WI38 (cell line): ENCODE measurements at regions not wholly inside any gene's neighbourhood (a gene's known extent, or its start where the extent isn't known, plus 50 kb on each side); places are given as distances from the start of the nearest gene placed in this dataset.
"Not testable (repeated sequence)": the region's sequence is repeated elsewhere in the genome, so short reads cannot be mapped to it uniquely, and the experiment has no call there.

Experiments used
- H3K4me3 ChIP-seq: 2 replicates; pipeline ENCODE4 v1.5.1; 2011; ENCODE audit warnings: low read depth, mild to moderate bottlenecking, control low read depth, low read length
- CTCF ChIP-seq: IDR thresholded peaks from 2 replicates; pipeline ENCODE4 v1.5.1; 2012; ENCODE audit warnings: low read depth, mild to moderate bottlenecking, control low read depth, low read length

- H3K4me3 ChIP-seq, result not testable (repeated sequence)
These were observed 80.3 kb downstream of the ANXA5 start for GRCh38 chr4:121616449-121616848.

- no peak for TF ChIP-seq CTCF
- H3K4me3 ChIP-seq, result no peak overlapping the region
These were observed 82.7 kb downstream of the ANXA5 start for GRCh38 chr4:121614101-121614500.

- no peak for TF ChIP-seq CTCF
- H3K4me3 ChIP-seq, result no peak overlapping the region
These were observed 97.7 kb downstream of the ANXA5 start for GRCh38 chr4:121599049-121599448.

- H3K4me3 ChIP-seq, result no peak overlapping the region
- TF ChIP-seq CTCF, result no peak
These were observed 99.3 kb downstream of the ANXA5 start for GRCh38 chr4:121597346-121597934.

GRCh38 chr4:121594796-121595526, 101.8 kb downstream of the ANXA5 start:
- TF ChIP-seq CTCF, result no peak
- no peak overlapping the region for H3K4me3 ChIP-seq

- H3K4me3 ChIP-seq, result no peak overlapping the region
- no peak for TF ChIP-seq CTCF
These were observed 103.0 kb downstream of the ANXA5 start for GRCh38 chr4:121593760-121594159.

GRCh38 chr4:121592257-121592656, 104.5 kb downstream of the ANXA5 start:
- H3K4me3 ChIP-seq, result not testable (repeated sequence)

- no peak overlapping the region for H3K4me3 ChIP-seq
- TF ChIP-seq CTCF, result no peak
These were observed 111.9 kb downstream of the ANXA5 start for GRCh38 chr4:121584836-121585235.
